ENCODE measurements at regions not wholly inside any gene's neighbourhood (a gene's known extent, or its start where the extent isn't known, plus 50 kb on each side); places are given as distances from the start of the nearest gene placed in this dataset.

GRCh38 chr14:51392416-51392815, 152.4 kb downstream of the TMX1 start:
- Histone ChIP-seq H3K79me2 (ENCODE audit: insufficient read depth, low read length) (no peaks in the 10 kb centered on the region), H3K4me2 (ENCODE audit: low read depth, low read length, poor library complexity, severe bottlenecking) (no peak overlapping the region), H3K27ac (ENCODE audit: low read depth, low read length) (no peak overlapping the region), H2AFZ (ENCODE audit: low read depth, low read length, severe bottlenecking) (no peak overlapping the region), H3K36me3 (ENCODE audit: low read length) (no peaks in the 10 kb centered on the region), H3K27me3 (ENCODE audit: low read length) (no peaks in the 10 kb centered on the region), H3K9ac (ENCODE audit: low read length) (no peak overlapping the region), H3F3A (ENCODE audit: insufficient read depth) (no peaks in the 10 kb centered on the region), H3K9me3 (ENCODE audit: insufficient read depth, low read length) (no peaks in the 10 kb centered on the region), H4K20me1 (ENCODE audit: low read depth, low read length) (no peaks in the 10 kb centered on the region), H3K9me2 (replicated peaks; ENCODE audit: insufficient read depth, low read length) (no peaks in the 10 kb centered on the region), H3K4me3 (ENCODE audit: insufficient read depth, low read length, poor library complexity, severe bottlenecking) (no peak overlapping the region)
- TF ChIP-seq EZH2phosphoT487 (conservative IDR thresholded peaks at IDR 0.05; ENCODE audit: low read length), result no peak
- TF ChIP-seq, protein P1, sequence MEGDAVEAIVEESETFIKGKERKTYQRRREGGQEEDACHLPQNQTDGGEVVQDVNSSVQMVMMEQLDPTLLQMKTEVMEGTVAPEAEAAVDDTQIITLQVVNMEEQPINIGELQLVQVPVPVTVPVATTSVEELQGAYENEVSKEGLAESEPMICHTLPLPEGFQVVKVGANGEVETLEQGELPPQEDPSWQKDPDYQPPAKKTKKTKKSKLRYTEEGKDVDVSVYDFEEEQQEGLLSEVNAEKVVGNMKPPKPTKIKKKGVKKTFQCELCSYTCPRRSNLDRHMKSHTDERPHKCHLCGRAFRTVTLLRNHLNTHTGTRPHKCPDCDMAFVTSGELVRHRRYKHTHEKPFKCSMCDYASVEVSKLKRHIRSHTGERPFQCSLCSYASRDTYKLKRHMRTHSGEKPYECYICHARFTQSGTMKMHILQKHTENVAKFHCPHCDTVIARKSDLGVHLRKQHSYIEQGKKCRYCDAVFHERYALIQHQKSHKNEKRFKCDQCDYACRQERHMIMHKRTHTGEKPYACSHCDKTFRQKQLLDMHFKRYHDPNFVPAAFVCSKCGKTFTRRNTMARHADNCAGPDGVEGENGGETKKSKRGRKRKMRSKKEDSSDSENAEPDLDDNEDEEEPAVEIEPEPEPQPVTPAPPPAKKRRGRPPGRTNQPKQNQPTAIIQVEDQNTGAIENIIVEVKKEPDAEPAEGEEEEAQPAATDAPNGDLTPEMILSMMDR (IDR thresholded peaks at IDR 0.05; ENCODE audit: insufficient read depth, low read length, poor library complexity, severe bottlenecking), result no peak

GRCh38 chr14:51394384-51394783, 154.3 kb downstream of the TMX1 start:
- Histone ChIP-seq H2AFZ (ENCODE audit: low read depth, low read length, severe bottlenecking) (no peak overlapping the region), H3K9ac (ENCODE audit: low read length) (no peak overlapping the region), H3K4me3 (ENCODE audit: insufficient read depth, low read length, poor library complexity, severe bottlenecking) (no peak overlapping the region), H3K4me2 (ENCODE audit: low read depth, low read length, poor library complexity, severe bottlenecking) (no peak overlapping the region), H3K79me2 (ENCODE audit: insufficient read depth, low read length) (no peaks in the 10 kb centered on the region), H3K9me2 (replicated peaks; ENCODE audit: insufficient read depth, low read length) (no peaks in the 10 kb centered on the region), H3K36me3 (ENCODE audit: low read length) (no peaks in the 10 kb centered on the region), H3K27ac (ENCODE audit: low read depth, low read length) (no peak overlapping the region), H3F3A (ENCODE audit: insufficient read depth) (no peaks in the 10 kb centered on the region), H3K9me3 (ENCODE audit: insufficient read depth, low read length) (no peaks in the 10 kb centered on the region), H4K20me1 (ENCODE audit: low read depth, low read length) (no peaks in the 10 kb centered on the region), H3K27me3 (ENCODE audit: low read length) (no peaks in the 10 kb centered on the region)
- TF ChIP-seq, protein P1 (IDR thresholded peaks at IDR 0.05; ENCODE audit: insufficient read depth, low read length, poor library complexity, severe bottlenecking), result no peak
- TF ChIP-seq EZH2phosphoT487 (conservative IDR thresholded peaks at IDR 0.05; ENCODE audit: low read length), result no peak

DNA sequence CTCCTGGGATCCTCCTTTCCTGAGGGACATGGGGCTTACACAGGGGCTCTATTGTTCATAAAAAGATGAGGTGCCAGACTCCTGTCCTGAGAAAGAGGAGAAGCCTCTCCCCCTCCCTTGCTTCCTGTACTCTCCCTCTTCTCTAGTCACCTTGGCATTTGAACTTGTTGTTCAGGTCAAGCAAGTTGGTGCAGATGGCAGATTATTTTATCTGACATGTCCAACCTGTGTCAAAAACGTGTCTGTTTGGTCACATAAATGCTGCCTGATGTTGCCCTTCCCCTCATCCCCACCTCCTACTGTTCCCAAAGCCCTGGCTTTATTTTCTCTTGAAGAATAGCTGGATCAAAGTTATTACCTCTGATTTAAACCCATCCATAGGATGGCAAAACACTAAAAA, 154.8 kb downstream of the TMX1 start:
- Histone ChIP-seq H3K27ac (ENCODE audit: low read depth, low read length) (no peak overlapping the region), H3F3A (ENCODE audit: insufficient read depth) (no peaks in the 10 kb centered on the region), H3K79me2 (ENCODE audit: insufficient read depth, low read length) (no peaks in the 10 kb centered on the region), H2AFZ (ENCODE audit: low read depth, low read length, severe bottlenecking) (no peak overlapping the region), H3K9ac (ENCODE audit: low read length) (no peak overlapping the region), H3K9me3 (ENCODE audit: insufficient read depth, low read length) (no peaks in the 10 kb centered on the region), H3K36me3 (ENCODE audit: low read length) (no peaks in the 10 kb centered on the region), H3K4me2 (ENCODE audit: low read depth, low read length, poor library complexity, severe bottlenecking) (no peak overlapping the region), H4K20me1 (ENCODE audit: low read depth, low read length) (no peaks in the 10 kb centered on the region), H3K4me3 (ENCODE audit: insufficient read depth, low read length, poor library complexity, severe bottlenecking) (no peak overlapping the region), H3K9me2 (replicated peaks; ENCODE audit: insufficient read depth, low read length) (no peaks in the 10 kb centered on the region), H3K27me3 (ENCODE audit: low read length) (no peaks in the 10 kb centered on the region)
- TF ChIP-seq, protein P1 (IDR thresholded peaks at IDR 0.05; ENCODE audit: insufficient read depth, low read length, poor library complexity, severe bottlenecking), result no peak
